ENCODE measurements at regions not wholly inside any gene's neighbourhood (a gene's known extent, or its start where the extent isn't known, plus 50 kb on each side); places are given as distances from the start of the nearest gene placed in this dataset.

DNA sequence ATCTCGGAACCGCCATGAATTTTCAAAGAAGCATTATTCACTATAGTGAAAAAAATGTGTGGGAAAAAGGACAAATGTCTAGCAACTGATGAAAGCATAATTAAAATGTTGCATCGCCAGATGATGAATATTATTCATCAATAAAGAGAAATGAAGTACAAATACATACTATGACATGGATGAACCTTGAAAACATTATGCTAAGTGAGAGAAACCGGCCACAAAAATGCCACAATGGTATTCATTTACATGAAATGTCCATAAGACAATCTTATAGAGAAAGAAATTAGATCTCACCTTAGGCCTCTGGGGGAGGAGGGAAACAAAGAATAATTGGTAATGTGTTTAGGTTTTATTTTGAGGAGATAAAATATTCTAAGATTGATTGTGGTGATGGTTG is 645.0 kb downstream of the EFNB2 start:
- no peak overlapping the region for H3K27ac ChIP-seq
- DNase-seq, result no peak
- in situ Hi-C loops (cut with MboI), result no loop called here
- H3K79me2 ChIP-seq (ENCODE audit: insufficient read depth), result no peaks in the 10 kb centered on the region
- H3K9me2 ChIP-seq (ENCODE audit: insufficient read depth), result no peaks in the 10 kb centered on the region
- no peak overlapping the region for H3K4me3 ChIP-seq
- no peaks in the 10 kb centered on the region for H4K20me1 ChIP-seq (ENCODE audit: insufficient read depth)
- H3K4me2 ChIP-seq (ENCODE audit: unreplicated experiment), result no peak overlapping the region
- H3K27me3 ChIP-seq (replicated peaks; ENCODE audit: insufficient read depth), result no peaks in the 10 kb centered on the region
- H3F3A ChIP-seq (ENCODE audit: insufficient read depth), result no peaks in the 10 kb centered on the region
- H3K36me3 ChIP-seq (ENCODE audit: low read depth), result no peaks in the 10 kb centered on the region
- H3K9me3 ChIP-seq (ENCODE audit: low read depth), result no peaks in the 10 kb centered on the region
- WGBS, 2 experiments (ENCODE audit: low coverage in 1 of 2, low lambda C conversion rate in 2 of 2, missing lambda C conversion rate in 2 of 2), result 29 to 32% methylated on average over 4 of the region's 4 CpGs
- no peak overlapping the region for H2AFZ ChIP-seq
- no peaks in the 10 kb centered on the region for H3K4me1 ChIP-seq (ENCODE audit: insufficient read depth)
- no peak overlapping the region for H3K9ac ChIP-seq
- TF ChIP-seq EZH2phosphoT487 (IDR thresholded peaks at IDR 0.05; ENCODE audit: insufficient read depth, low read depth) (no peak), EZH2 (IDR thresholded peaks at IDR 0.05; ENCODE audit: insufficient read depth, poor library complexity, severe bottlenecking) (no peak)

DNA sequence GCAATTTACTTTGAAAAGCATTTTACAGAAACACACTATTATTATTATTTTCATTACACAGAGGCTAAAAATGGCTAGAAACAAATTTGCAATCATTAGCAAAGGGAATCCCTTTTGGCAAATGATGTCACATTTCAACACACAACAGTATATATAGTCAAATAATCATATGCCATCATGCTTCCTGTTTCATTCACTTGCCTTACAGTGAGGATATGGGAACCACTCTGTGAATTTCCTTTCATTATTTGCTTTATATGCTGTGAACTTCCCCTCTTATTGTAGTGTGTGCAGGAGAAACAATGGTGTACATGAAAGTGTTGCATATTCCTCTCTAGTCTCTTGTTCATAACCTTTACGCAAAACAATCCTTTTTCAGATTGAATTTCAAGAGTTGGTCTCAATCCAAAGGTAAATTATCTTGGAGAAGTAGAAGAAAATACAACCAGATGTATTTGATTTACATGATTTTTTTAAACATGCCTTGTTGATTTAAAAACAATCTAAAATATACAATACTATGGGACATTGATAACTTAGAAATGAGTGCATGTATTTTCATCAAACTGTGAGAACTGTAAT is 657.3 kb downstream of the EFNB2 start:
- no peak overlapping the region for H3K4me3 ChIP-seq
- H3K9me2 ChIP-seq (ENCODE audit: insufficient read depth), result no peaks in the 10 kb centered on the region
- H3K27me3 ChIP-seq (replicated peaks; ENCODE audit: insufficient read depth), result no peaks in the 10 kb centered on the region
- H3K27ac ChIP-seq, result no peak overlapping the region
- H3K36me3 ChIP-seq (ENCODE audit: low read depth), result no peaks in the 10 kb centered on the region
- 35 to 61% methylated on average over 1 of the region's 1 CpG for WGBS, 2 experiments (ENCODE audit: low coverage in 1 of 2, low lambda C conversion rate in 2 of 2, missing lambda C conversion rate in 2 of 2)
- H4K20me1 ChIP-seq (ENCODE audit: insufficient read depth), result no peaks in the 10 kb centered on the region
- H3K9me3 ChIP-seq (ENCODE audit: low read depth), result no peaks in the 10 kb centered on the region
- H3K79me2 ChIP-seq (ENCODE audit: insufficient read depth), result no peaks in the 10 kb centered on the region
- no peak overlapping the region for H3K9ac ChIP-seq
- H3F3A ChIP-seq (ENCODE audit: insufficient read depth), result no peaks in the 10 kb centered on the region
- in situ Hi-C loops (cut with MboI), result no loop called here
- no peaks in the 10 kb centered on the region for H3K4me1 ChIP-seq (ENCODE audit: insufficient read depth)
- no peak for DNase-seq
- H2AFZ ChIP-seq, result no peak overlapping the region
- no peak for TF ChIP-seq EZH2 (IDR thresholded peaks at IDR 0.05; ENCODE audit: insufficient read depth, poor library complexity, severe bottlenecking)
- no peak for TF ChIP-seq EZH2phosphoT487 (IDR thresholded peaks at IDR 0.05; ENCODE audit: insufficient read depth, low read depth)
- no peak overlapping the region for H3K4me2 ChIP-seq (ENCODE audit: unreplicated experiment)

DNA sequence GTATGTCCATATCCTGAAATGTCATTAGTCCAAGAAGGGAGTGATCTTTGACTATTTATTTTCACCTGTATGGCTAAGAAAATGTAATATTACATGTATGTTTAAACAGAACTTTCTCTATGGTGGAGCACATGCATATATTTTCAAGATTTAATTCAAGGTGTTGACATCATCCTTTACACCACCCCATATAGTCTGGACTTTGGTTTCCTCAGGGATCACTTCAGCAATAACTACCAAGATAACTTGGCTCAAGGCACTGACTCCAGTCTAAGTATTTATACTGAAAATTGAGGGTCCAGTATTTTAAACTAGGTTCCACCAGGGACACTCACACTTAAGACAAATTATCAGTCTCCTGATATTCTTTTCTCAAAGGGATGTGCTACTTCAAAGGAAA is 660.6 kb downstream of the EFNB2 start:
- no peaks in the 10 kb centered on the region for H4K20me1 ChIP-seq (ENCODE audit: insufficient read depth)
- H3K36me3 ChIP-seq (ENCODE audit: low read depth), result no peaks in the 10 kb centered on the region
- H3K9me2 ChIP-seq (ENCODE audit: insufficient read depth), result no peaks in the 10 kb centered on the region
- no peak for TF ChIP-seq EZH2phosphoT487 (IDR thresholded peaks at IDR 0.05; ENCODE audit: insufficient read depth, low read depth)
- no peak for TF ChIP-seq EZH2 (IDR thresholded peaks at IDR 0.05; ENCODE audit: insufficient read depth, poor library complexity, severe bottlenecking)
- in situ Hi-C loops (cut with MboI), result no loop called here
- no peak overlapping the region for H3K27ac ChIP-seq
- H3K27me3 ChIP-seq (replicated peaks; ENCODE audit: insufficient read depth), result no peaks in the 10 kb centered on the region
- H3K79me2 ChIP-seq (ENCODE audit: insufficient read depth), result no peaks in the 10 kb centered on the region
- no peak for DNase-seq
- H3K4me2 ChIP-seq (ENCODE audit: unreplicated experiment), result no peak overlapping the region
- no peak overlapping the region for H3K9ac ChIP-seq
- no peak overlapping the region for H2AFZ ChIP-seq
- H3K4me1 ChIP-seq (ENCODE audit: insufficient read depth), result no peaks in the 10 kb centered on the region
- no peaks in the 10 kb centered on the region for H3F3A ChIP-seq (ENCODE audit: insufficient read depth)
- H3K4me3 ChIP-seq, result no peak overlapping the region
- H3K9me3 ChIP-seq (ENCODE audit: low read depth), result no peaks in the 10 kb centered on the region

DNA sequence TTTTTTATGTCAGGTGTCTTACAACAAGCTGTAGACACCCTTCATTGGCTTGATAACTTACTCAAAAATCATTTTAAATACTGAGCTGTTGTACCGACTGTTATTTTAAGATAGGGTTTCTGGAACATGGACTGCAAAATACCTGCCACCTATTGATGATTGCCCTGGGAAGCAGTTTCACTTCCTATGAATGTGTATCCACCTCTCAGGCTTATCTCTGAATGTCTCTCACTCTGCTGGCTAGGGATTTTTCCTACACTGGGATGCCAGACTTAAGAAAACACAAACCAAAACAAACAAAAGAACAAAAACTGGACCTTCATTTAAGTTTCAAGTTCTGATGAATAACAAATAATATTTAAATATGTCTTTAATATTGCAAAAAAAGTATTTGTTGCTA is 663.7 kb downstream of the EFNB2 start:
- Histone ChIP-seq H3K4me2 (ENCODE audit: unreplicated experiment) (no peak overlapping the region), H2AFZ (no peak overlapping the region), H3K79me2 (ENCODE audit: insufficient read depth) (no peaks in the 10 kb centered on the region), H3K4me3 (no peak overlapping the region), H3K9ac (no peak overlapping the region), H3K4me1 (ENCODE audit: insufficient read depth) (no peaks in the 10 kb centered on the region), H3F3A (ENCODE audit: insufficient read depth) (no peaks in the 10 kb centered on the region), H3K27ac (no peak overlapping the region), H3K9me2 (ENCODE audit: insufficient read depth) (no peaks in the 10 kb centered on the region), H4K20me1 (ENCODE audit: insufficient read depth) (no peaks in the 10 kb centered on the region), H3K27me3 (replicated peaks; ENCODE audit: insufficient read depth) (no peaks in the 10 kb centered on the region), H3K36me3 (ENCODE audit: low read depth) (no peaks in the 10 kb centered on the region), H3K9me3 (ENCODE audit: low read depth) (no peaks in the 10 kb centered on the region)
- WGBS, 2 experiments (ENCODE audit: low coverage in 1 of 2, low lambda C conversion rate in 2 of 2, missing lambda C conversion rate in 2 of 2), result 57 to 68% methylated on average over 1 of the region's 1 CpG
- TF ChIP-seq EZH2 (IDR thresholded peaks at IDR 0.05; ENCODE audit: insufficient read depth, poor library complexity, severe bottlenecking), result no peak
- no peak for TF ChIP-seq EZH2phosphoT487 (IDR thresholded peaks at IDR 0.05; ENCODE audit: insufficient read depth, low read depth)
- DNase-seq, result no peak
- in situ Hi-C loops (cut with MboI), result no loop called here

DNA sequence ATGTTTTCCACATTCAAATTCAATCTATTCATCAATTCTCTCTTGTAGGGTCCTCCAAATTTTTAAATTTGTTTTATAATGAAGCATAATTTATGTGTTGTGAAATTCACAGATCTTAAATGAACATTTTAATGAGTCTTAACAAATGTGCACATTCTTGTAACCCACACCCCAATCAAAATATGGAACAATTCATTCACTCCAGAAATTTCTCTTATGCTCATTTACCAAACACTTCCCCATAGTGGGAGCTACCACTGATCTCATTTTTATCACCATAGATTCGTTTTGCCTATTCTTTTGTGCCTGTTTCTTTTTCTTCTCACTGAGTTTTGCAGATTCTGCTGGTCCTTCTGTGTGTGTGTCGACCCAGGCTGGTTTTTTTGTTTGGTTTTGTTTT is 664.1 kb downstream of the EFNB2 start:
- Histone ChIP-seq H3K27me3 (replicated peaks; ENCODE audit: insufficient read depth) (no peaks in the 10 kb centered on the region), H3K4me1 (ENCODE audit: insufficient read depth) (no peaks in the 10 kb centered on the region), H3K4me2 (ENCODE audit: unreplicated experiment) (no peak overlapping the region), H3K9me2 (ENCODE audit: insufficient read depth) (no peaks in the 10 kb centered on the region), H3K9ac (no peak overlapping the region), H3K36me3 (ENCODE audit: low read depth) (no peaks in the 10 kb centered on the region), H3F3A (ENCODE audit: insufficient read depth) (no peaks in the 10 kb centered on the region), H2AFZ (no peak overlapping the region), H3K4me3 (no peak overlapping the region), H3K27ac (no peak overlapping the region), H3K9me3 (ENCODE audit: low read depth) (no peaks in the 10 kb centered on the region), H4K20me1 (ENCODE audit: insufficient read depth) (no peaks in the 10 kb centered on the region), H3K79me2 (ENCODE audit: insufficient read depth) (no peaks in the 10 kb centered on the region)
- in situ Hi-C loops (cut with MboI), result no loop called here
- no peak for DNase-seq
- TF ChIP-seq EZH2phosphoT487 (IDR thresholded peaks at IDR 0.05; ENCODE audit: insufficient read depth, low read depth) (no peak), EZH2 (IDR thresholded peaks at IDR 0.05; ENCODE audit: insufficient read depth, poor library complexity, severe bottlenecking) (no peak)
- 3 to 5% methylated on average over 2 of the region's 2 CpGs for WGBS, 2 experiments (ENCODE audit: low coverage in 1 of 2, low lambda C conversion rate in 2 of 2, missing lambda C conversion rate in 2 of 2)
